H4 (cell line): ENCODE measurements at regions not wholly inside any gene's neighbourhood (a gene's known extent, or its start where the extent isn't known, plus 50 kb on each side); places are given as distances from the start of the nearest gene placed in this dataset.
"Not testable (repeated sequence)": the region's sequence is repeated elsewhere in the genome, so short reads cannot be mapped to it uniquely, and the experiment has no call there.

Source experiments
- DNase-seq: peaks from one replicate; pipeline ENCODE4 v3.0.0-alpha.2; 2015; ENCODE audit warnings: low spot score

DNA sequence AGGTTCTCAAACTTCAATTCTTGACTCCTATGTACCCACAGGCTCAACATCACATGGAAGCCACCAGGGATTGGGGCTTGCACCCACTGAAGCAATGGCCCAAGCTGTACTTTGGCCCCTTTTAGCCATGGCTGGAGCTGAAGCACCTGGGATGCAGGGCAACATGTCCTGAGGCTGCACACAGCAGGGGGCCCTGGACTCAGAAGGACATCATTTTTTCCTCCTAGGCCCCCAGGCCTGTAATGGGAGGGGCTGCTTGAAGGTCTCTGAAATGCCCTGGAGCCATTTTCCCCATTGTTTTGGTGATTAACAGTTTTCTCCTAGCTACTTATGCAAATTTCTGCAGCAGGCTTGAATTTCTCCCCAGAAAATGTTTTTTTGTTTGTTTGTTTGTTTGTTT lies 465.1 kb upstream of the PCDH10 start:
- no peak for DNase-seq

DNA sequence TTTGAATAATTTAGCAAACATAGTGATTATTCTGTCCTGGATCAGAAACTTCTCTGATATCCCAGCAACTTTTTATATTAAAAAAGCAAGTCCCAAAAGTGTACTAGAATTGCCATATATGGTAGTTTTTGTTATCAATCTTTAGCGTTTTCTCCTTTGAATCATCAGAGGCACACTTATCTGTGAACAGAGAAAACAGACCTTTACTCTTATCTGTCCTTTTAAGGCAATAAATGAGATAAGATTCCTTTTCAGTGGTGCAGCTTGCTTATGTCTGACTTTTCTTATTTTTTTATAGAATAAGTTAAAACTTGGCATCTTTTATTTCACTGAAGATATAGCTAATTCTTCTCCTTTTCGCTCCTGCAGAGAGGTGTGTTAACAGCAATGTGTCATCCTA lies 458.1 kb upstream of the PCDH10 start:
- DNase-seq, result no peak

DNA sequence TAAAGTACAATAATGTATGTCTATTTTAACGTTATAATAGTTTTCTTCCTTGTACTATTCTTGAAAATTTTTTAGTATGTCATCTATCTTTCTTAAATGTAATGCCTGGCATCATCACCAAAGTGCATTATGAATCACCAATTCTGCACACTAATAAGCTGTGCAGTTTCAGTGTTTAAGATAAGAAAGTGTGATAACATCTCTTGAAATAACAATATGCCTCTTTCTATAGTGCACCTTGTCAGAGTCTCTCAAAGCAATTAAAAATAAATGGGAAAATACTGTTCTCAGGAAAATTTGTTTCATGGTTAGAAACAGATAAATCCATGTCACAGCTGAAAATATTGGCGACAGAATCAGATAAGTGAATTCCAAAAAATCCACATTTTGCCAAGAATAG lies 457.4 kb upstream of the PCDH10 start:
- no peak for DNase-seq

DNA sequence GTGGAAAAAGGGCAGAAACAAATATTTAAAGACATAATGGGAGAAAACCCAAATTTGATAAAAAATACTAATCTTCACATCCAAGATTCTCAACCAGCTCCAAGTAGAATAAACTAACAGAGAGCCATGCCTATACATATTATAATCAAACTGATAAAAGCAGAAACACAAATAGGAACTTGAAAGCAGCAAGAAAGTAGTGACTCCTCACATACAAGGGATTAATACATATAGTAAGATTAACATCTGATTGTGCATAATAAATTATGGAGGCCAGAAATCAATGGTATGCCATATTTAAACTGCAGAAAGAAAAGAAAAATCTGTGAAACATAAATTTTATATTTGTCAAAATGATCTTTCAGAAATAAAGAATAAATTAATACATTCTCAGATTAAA lies 454.3 kb upstream of the PCDH10 start:
- no peak for DNase-seq

DNA sequence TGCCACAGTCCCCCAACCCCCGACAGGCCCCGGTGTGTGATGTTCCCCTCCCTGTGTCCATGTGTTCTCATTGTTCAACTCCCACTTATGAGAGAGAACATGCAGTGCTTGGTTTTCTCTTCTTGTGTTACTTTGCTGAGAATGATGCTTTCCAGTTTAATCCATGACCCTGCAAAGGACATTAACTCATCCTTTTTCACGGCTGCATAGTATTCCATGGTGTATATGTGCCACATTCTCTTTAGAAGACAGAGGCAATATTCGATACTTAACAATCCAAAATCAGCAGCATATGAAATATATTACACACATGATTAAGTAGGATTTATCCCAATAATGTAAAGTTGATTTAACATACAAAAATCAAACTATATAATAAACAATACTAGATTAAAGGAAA lies 451.6 kb upstream of the PCDH10 start:
- DNase-seq, result not testable (repeated sequence)

DNA sequence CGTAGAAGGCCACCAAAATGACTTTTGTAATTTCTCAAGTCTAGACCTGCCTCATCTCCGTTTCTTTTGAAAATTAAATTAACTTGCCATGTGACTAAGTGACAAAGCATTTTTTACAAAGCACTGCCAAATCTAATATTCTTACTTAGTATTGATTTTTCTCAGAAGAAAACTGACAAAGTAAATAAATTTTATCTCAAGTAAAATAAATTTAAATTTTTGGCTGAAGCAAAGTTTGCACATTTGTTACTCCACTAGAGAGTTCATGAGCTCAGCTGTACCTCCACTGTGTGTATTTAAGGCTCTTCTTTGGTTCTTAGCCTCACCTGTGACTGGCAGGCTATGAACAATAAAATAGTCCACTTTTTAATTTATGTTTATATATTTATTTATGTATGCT lies 441.1 kb upstream of the PCDH10 start:
- DNase-seq, result no peak

DNA sequence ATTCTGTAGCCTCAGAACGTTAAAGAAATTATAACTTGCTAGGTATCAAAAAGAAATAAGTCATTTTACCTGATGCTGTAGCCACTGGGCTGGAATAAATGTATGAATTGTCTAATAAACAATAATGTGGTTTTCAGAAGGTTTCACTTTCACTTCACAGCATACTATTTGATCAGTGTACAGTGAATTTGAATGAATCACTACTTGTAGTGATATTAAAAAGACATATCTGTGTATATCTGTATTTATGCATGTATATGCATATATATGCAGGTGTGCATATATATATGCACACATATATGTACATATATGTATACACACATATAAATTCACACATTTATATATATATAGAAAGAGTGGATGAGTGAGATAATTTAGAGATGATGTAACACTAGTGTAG lies 440.0 kb upstream of the PCDH10 start:
- no peak for DNase-seq

DNA sequence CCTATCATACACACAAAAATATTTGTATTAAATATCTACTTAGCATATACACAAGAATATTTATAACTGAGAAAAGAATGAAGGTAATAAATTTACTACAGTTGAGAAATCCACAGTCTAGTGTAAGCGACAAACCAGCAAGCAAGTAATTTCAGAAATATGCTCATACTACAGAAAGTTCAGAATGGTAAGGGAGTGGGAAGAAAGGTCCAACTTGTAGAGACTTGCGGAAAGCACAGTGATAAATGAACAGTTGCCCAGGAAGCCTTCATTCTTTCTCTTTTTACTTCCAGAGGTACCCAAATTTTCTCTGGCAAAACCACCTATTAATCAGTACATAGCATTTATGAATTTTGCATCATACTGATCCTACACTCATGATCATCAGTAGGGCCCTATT lies 438.1 kb upstream of the PCDH10 start:
- no peak for DNase-seq

DNA sequence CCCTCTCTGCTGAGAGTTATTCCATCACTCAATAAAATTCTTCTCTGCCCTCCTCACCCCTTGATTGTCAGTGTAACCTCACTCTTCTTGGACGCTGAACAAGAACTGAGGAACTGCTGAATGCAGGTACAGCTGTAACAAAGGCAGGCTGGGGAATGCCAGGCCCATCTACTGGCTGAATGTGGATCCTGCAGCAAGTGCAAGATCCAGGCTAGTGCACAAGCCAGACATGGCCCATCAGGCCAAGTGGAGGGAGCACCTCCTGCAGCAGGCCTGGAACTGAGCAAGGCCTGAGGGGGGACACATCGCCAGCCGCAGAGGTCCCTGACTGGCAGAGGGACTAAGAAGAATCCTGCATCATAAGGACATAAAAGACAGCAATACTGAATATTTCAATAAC lies 411.8 kb upstream of the PCDH10 start:
- no peak for DNase-seq

DNA sequence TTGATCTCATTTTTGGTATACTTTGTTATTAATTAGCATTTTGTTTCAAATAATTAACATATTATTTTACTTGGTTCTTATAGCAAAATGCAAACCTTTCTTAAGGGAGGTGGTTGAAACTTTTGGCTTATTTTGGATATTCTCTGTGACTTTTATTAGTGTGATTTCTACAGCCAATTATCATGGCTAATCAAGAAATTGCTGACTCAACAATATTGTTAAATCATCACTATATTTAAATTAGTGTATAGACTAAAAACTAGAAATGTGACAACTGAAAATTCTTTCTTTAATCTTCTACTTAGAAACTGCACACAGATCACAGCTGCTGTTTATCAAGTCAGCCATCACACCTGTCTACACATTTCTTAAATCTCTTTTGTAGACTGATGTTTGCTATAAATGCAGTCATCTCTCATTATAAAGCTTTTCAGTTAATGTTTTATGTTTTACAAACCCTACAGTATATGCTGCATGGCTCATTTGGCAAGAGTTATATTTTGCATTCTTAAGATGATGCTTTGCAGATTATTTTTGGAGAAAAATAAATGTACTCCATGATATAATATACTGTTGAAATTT lies 389.8 kb upstream of the PCDH10 start:
- DNase-seq, result no peak

DNA sequence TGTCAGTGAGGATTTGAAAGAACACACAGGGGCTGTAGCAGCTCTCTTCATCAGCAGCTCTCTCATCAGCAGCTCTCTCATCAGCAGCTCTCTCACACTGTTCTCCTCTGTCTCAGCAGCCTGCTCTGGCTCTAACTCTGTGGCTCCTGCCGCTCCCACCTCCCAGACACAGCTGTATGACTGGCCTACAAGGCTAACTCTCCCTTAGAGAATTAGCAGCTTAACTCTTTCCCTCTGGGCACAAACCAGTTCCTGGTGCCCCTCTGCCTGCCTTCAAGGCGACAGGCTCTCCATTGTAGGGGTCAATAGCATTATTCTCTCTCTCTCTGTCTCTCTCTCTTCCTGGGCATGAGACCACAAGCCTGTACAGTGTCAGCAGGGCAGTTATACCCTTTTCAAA lies 385.6 kb upstream of the PCDH10 start:
- no peak for DNase-seq

DNA sequence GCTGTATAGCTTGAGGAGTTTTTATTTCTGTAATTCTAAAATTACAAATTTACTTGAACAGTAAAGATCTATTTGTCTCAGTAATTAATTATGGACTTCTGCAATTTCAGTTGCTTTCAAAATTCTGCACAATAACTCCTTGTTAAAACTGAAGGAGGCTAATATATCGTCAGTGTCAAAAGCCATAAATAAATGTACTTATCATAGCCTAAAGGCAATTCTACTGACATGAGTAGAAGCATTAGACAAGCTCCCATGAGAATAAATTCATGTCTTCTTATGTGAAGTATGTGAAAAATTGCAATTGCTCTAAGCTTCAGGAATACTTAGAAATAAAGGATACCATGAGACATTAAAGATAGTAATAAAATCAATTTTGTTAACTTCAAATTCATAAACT lies 381.2 kb upstream of the PCDH10 start:
- DNase-seq, result no peak

DNA sequence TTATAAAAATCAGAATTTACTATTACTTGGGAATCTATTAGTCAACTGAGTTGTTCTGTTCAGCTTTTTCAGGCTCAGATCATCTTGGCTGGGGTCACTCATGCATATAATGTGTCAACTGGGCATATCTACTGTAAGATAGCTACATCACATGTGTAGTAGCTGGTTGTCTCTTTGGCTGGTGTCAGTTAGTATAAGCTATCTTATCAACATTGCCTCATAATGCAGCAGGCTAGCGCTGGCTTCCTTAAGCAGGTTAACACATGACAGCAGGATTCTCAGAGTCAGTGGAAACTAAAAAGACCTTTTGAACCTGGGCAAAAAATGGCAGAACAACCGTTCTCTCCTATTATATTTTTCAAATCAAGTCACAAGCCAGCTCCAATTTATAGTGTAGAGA lies 378.3 kb upstream of the PCDH10 start:
- DNase-seq, result no peak

DNA sequence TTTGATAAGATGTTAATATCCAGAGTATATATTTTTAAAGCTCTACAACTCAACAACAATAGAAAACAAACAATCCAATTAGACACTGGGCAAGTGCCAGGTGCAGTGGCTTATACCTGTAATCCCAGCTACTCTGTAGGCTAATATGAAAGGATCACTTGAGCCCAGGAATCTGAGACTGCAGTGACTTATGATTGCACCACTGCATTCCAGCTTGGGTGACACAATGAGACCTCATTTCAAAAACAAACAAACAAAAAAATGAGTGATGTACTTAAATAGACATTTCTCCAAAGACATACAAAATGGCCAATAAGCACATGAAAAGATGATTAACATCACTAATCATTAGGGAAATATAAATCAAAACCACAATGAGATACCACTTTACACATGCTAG lies 356.8 kb upstream of the PCDH10 start:
- no peak for DNase-seq

DNA sequence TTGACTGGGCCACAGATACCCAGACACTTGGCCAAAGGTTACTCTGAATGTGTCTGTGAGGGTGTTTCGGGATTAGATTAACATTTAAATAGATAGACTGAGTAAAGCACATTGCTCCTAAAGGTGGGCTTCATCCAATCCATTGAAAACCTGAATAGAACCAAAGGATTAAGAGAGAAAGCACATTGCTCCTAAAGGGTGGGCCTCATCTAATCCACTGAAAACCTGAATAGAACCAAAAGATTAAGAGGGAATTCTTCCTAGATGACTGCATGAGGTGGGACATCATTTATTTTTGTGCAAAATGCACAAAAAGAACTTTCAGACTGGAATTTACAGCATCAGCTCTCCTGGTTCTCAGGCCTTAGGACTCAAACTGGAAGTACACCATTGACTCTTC lies 351.2 kb upstream of the PCDH10 start:
- no peak for DNase-seq

DNA sequence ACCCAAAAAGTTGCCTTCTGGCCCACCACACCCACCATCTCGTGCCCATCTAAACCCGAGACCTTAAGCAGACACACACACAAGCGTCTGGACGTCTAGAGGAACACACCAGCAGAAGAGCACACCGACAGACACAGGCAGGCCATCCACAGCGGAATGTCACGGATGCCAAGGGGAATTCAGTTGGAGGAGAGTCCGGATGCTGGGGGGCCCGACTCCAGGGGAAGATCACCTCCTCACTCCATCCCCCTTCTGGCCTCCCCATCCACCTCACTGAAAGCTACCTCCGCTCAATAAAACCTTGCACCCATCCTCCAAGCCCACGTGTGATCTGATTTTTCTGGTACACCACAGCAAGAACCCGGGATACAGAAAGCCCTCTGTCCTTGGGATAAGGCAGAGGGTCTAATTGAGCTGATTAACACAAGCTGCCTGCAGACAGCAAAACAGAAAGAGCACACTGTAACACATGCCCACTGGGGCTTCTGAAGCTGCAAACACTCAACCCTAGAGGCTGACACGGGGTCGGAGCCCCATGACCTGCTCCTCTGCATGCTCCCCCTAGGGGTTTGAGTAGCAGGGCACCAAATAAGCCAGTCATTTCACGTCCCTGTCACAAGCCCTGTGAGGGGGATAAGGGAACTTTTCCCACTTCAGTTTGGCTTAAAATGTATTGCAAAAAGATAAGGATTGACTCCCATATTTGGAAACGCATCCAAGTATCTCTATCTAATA lies 339.6 kb upstream of the PCDH10 start:
- DNase-seq, result no peak

DNA sequence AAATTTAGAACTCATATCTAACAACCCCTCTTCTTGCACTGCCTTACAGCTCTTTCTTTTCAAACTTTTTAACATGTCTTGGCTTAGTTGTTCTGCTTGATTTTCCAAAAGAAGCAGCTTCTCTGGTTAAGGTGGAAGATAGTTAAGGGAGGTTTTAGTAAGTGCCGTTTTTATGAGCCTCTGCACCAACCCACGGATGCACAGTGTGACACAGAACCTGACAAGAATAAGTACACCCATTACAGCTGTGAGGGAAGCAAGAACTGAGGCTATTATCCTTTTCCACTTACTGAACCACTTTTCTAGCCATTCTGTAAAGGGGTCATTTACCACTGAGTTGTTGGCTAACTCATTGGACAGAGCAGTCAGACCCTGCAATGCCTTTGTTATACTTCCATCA lies 336.0 kb upstream of the PCDH10 start:
- DNase-seq, result not testable (repeated sequence)

DNA sequence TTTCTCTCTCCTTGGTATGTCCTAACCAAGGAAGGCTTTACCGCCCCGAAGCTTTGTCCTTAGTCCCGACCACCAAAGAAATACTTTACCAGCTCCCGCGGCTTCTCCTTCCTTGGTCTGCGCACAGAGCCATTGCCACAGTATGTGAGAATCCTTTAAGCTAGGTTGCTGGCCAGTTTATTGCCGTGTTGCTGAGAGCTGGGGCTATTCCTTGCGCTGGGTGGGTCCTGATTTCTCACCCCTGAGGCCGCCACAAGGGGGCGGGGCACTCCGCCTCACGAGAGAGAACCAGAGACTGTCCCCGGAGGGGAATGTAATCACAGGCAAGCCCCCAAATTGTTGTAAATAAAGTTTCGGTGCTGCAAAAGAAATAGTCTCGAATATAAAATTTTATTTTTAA lies 331.0 kb upstream of the PCDH10 start:
- DNase-seq, result no peak

DNA sequence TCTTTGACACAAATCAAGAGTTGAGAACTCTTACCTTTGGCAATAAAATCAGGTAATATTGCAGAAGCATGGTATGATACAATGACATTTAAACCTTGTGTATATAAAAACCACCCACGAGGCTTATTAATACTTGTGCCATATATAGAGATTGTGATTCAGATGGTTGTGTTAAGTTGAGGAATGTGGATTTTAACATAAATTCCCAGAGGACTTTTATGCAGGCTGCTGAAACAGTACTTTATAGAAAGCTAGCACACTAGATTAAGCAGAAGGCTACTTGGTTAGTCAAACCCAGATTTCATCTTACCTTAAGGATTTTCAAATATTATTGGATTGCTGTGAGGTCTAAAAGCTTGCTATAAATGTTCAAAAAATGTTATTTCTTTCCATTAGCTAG lies 325.7 kb upstream of the PCDH10 start:
- DNase-seq, result no peak

DNA sequence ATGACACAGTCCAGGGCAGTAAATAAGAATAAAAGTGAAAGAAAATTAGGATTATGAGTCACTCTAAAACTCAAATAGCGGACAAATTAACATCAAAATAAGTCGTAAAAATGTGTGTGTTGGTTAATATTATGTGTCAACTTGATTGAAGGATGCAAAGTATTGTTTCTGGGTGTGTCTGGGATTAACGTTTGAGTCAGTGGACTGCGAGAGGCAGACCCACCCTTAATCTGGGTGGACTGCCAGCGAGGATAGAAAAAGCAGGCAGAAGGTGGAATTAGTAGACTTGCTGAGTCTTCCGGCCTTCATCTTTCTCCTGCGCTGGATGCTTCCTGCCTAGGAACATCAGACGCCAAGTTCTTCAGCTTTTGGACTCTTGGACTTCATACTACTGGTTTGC lies 324.3 kb upstream of the PCDH10 start:
- no peak for DNase-seq

DNA sequence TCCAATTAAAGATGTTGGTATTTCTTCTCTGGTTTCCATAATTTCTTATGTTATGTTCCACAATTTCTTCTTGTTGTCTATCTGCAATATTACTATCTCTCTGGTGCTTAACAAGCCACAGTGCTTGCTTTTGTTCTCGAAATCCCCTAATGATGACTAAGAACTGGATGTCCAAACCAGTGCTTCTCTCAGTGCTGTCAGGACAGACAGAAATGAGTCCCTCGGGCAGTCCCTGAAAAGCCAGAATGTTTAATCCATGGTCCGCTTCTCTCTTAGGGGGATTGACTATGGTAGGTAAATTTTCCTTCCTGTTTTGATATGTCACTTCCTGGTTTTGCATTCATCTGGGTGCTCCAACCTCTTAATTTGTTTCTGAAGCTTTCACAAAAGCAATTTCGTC lies 321.6 kb upstream of the PCDH10 start:
- no peak for DNase-seq

DNA sequence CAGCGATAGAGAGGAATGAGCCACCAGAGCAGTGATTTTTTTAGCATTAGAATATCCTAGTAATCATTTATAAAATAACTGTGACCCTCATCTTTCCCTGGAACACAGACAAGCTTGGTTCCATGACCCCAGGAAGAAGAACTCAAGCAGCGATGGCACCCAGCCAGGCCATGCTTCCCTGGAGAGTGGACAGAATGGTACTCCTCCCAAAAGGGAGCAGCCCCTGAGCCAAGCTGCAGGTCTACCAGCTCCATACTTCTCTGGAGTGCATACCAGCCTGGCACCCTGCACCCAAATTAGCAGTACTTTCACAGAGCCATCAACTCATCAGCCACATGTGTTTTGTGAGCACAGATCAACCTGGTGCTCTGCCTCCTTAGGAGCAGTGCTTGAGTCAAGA lies 310.9 kb upstream of the PCDH10 start:
- no peak for DNase-seq

DNA sequence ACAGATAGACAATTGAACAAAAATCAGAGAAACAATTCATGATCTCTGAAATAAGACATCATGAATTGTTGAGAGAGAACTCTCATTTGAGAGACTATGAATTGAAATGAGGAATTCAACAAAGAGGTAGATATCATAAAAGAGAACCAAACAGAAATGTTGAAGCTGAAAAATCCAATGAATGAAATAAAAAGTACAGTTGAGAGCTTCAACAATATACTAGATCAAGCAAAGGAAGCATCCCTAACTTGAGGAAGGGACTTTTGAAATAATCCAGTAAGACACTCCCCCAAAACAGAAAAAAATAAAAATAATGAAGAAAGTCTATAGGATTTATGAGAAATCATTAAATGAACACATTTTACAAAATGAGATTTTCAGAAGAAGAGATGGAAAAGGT lies 310.0 kb upstream of the PCDH10 start:
- no peak for DNase-seq

DNA sequence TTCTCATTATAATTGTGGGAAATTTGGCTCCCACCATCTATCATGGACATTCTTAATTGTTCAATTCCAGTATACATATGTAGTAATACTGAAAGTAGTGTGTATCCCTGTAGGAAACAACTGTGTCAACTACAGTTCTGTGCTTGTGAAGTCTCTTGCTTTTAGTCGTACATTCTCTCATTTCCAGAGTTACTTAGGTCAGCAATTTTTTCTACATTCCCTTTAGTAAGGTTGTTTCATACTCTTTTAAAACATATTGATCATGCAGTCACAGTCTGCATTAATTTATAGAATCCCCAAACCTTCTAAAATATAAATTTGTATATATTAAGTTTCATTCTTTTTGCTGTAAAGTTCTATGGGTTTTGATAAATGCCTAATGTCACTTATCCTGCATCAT lies 289.2 kb upstream of the PCDH10 start:
- no peak for DNase-seq
